Renal pelvis (tissue), 1 donor: ENCODE measurements at regions not wholly inside any gene's neighbourhood (a gene's known extent, or its start where the extent isn't known, plus 50 kb on each side); places are given as distances from the start of the nearest gene placed in this dataset.
"Not testable (repeated sequence)": the region's sequence is repeated elsewhere in the genome, so short reads cannot be mapped to it uniquely, and the experiment has no call there.

Experiments used
- DNase-seq: peaks from one replicate; pipeline ENCODE4 v3.0.0-alpha.2; 2013

DNA sequence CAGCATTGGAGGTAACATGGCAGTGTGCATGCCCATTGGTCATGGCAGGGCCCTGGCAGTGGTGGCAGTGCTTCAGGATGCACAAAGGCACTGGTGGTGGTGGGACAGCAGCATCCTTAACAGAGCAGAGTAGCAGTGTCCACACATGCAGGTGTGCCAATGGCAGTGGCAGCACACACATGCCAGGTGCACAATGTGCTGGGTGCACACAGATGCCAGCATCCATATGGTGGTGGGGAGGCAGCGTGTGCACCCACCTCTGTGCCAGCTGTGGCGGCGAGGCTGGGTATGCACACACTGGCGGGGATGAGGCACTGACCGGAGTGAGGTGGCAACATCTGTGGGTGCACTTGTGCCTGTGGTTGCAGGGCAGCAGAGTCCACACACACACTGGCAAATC, 150.6 kb downstream of the SI start:
- DNase-seq: no peak

DNA sequence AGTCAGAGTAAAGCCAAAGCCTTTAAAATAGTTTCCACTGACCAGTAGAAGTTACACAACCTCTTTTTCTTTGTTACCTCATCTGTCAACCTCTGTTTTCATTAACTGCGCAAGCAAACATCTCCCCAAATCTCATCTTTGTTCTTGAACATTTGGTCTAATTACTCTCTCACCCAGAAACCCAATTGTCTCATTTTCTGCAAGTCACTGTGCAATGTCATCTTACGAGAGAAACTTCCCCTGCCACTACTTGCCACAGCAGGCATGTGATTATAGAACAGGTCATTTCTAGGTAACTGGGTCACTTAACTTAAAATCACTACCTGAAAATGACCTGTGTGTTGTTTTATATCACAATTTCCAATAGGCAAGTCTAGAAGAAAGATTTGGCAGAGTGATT, 159.4 kb downstream of the SI start:
- no peak for DNase-seq

DNA sequence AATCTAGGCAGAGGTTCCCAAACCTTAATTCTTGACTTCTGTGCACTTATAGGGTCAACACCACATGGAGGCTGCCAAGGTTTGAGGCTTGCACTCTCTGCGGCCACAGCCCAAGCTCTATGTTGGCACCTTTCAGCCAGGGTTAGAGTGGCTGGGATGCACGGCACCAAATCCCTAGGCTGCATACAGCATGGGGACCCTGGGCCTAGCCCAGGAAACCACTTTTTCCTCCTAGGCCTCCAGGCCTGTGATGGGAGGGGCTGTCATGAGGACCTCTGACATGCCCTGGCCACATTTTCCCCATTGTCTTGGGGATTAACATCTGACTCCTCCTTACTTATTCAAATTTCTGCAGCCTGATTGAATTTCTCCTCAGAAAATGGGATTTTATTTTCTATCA, 165.4 kb downstream of the SI start:
- no peak for DNase-seq

DNA sequence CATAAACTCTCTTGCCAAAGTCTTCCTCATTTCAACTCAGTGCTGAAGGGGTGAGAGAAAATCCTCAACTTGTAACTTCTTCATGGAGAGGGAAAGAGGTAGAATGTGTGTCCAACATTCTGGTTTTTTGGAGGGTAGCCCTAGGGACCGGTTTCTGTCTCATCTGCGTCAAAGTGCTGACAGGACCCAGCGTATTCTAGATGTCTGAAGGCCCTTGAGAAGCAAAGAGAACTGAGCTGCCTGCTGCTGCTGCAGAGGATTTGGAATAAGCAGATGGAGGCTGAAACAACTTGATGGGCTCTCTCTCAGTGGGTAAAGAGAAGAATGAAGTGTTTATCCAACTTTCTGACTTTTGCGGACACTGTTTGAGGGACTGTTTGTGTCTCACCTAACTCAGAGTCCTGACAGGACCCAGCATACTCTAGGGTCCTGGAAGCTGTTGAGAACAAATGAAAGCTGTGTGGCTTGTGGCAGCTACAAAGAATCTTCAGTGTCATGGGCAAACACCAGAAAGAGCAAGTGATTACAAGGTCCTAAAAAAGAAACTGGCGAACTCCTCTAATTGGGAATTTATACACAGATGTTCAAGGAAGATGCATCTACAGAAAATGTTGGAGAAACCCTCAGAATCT, 174.4 kb downstream of the SI start:
- DNase-seq: no peak

DNA sequence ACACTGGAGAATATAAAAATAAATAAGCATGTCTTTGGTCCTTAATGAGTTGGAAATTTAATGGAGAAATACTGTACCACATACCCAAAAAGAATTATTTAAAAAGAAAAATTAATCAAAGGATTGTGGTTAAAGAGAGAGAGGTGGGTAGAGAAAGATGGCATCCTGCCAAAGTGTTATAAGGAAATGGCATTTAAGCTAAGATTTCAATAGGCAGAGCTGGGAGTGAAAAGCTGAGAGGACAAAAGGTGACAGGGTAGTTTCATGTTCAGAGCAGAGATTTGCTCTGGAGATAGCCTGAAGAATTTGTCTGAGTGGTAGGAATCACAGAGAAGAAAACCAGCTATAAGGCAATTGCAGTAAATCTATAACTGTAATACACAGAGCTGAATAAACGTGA, 181.0 kb downstream of the SI start:
- DNase-seq: peak; percentile 2

DNA sequence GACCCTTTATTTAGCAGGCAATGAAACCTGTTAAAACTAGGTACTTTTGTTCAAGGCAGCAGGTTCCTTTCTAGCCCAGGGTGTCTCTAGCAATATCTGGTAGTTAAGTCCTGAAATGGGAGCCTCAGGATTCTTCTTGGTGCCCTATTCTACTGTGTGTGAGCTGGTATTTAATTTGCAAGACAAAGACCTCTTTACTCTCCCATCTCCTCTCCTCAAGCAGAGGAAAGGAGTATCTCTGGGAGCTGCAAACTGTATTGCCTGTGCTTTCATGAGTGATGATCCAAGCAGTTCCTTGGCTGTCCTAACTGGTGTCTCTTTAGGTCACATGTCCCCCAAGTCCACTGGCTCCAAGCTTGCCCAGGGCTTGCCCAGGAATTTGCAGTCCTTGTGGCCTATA, 188.2 kb downstream of the SI start:
- DNase-seq: no peak

DNA sequence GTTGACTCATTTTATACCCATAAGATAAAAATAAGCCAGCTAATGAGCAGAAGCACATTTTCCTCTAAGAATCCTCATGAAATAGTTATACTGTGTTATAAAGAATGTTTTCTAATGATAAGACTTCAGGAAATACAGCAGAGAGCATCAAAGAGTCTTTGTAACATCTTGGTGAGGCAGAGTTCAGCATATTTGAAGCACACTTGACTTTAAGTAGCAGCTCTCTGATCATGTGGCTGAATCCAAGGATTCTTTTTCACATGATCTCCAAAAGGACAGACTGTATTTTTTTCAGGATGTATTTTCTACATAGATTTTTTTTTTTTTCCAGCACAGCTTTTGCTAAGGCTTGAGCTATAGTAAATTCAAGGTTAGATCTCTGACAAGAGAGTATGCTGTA, 195.1 kb downstream of the SI start:
- DNase-seq: no peak

DNA sequence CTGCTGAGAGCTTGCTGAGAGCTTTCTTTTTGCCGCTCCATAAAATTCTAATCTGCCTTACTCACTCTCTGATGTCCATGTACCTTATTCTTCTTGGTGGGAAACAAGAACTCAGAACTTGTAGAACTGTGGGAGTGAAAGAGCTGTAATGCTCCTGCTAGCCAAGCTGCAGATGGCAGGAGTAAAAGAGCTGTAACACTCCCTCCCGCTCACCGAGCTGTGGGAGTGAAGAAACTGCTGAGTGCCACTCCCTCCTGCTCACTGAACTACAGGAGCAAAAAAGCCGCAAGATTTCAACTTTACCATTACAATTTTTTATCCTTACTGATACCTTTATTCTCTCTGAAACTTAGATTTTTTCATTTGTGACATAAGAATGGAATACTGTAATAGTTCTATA, 199.1 kb downstream of the SI start:
- DNase-seq: peak; percentile 26

DNA sequence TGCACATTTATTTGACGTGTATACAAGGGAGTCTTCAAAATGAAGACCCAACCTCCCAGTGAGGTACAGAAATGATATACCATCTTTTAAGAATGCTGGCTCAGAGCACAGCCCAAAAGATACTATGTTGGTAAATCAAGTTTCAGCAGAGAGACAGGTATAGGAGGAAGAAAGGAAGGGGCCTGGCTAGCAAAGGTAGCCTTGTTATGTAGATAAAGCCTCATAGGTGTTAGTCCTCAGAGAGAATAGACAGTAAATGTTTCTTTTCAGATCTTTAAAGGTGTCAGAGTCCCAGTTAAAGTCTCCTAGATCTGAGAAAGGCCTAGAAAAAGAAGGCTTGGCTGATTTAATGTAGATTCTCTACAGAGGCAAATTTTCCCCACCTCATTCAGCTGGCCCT, 213.8 kb downstream of the SI start:
- DNase-seq: no peak

DNA sequence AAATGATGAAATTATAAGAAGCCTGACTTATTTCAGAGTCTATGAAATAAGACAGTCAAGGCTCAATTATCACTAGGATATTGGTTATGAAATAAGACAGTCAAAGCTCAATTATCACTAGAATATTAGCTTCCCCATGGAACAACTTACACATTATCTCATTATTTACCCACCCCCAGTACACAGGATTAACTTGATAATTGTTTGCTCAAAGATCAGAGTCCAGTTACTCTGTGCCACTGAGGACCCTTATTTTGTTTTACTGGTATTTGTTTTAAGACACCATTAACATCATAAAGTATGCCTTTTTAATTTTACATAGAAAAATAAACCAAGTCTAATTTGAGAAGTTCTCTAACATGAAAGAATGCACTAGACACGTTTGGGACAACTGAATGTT, 225.4 kb downstream of the SI start:
- no peak for DNase-seq

DNA sequence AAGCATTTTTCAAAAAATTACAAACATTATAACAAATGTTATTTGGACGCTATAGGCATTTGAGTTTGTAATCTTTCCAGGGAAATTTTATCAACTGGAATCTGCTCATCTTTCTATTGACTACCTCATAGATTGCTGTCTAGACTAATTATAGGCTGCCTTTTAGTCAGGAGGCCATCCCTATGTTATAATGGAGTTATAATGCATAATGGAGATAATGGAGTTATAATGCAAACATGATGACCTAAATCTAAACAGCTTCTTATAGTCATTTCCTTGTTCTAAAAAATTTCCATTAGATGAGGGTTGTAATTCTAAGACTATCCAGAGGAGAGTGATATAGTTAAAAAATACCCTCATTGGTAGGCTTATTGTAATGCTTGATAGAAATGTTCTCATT, 226.4 kb downstream of the SI start:
- DNase-seq: no peak

DNA sequence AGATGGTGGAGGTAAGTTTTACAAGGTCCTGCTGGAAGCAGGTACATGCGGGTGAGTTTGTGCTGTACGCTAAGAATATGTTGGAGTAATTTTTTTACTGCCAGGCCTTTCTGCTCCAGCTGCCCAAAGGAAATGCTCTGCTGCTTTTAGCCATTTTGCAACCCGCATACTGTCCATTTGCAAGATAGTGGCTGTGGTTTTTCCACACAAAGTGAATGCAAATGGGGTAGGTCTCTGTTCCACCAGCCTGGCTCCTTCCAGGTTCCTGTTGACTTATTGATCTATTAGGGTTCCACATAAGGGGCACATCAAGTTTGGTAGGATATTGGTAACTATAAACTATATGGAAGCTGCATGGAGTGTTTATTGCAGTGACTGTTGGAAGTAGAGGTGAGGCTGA, 227.1 kb downstream of the SI start:
- DNase-seq: no peak

DNA sequence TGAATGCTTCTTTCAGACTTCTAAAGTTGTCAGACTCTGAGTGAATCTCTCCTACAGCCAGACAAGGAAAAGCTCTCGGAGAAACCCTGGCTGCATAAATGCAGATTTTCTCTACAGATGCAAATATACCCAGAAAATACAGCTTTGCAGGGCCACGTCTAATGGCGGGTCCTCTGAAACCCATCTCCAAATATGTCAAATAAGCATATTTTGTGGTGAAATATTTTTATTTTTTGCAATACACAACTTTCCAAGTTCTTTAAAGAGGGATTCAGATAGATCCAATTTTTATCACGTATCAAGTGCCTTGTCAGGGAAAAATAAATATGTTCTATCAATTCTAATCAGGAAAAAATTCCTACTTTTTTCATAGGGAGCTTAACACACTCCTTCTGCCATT, 229.4 kb downstream of the SI start:
- DNase-seq: no peak

DNA sequence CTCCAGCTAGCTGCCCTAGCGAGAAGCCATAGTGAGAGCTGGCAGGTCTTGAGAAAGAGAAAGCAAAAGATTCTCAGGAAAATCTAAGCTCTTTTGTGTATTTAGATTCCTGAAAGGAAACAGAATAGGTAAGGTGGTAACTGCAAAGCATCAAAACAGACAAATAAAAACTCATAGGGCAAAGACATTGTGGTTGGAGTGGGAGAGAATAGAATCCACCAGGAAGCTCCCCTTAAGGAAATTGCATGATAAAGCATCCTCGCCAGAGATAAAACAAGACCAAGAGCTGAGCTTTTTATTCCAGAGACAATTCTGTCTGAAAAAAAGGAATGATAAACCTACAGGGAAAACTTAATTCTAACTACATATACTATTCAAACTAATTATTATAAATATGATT, 232.6 kb downstream of the SI start:
- DNase-seq: no peak

DNA sequence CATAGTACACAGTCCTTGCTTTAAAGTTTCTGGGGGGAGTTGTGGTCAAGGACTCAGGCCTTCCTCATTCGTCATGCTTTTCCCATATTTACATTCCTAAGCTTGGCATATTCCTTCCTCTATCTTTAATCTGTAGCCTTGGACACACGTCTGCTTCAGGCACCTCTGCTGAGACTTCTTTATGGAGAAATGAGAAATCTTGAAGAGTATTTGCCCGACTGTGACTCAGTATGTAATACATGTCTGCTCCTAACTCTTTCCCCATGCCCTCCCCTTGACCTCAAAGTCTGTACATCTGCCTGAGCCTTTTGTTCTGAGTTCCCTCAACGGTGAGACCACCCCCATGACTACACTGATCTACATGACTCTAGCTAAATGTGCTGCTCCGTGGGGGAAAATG, 246.1 kb downstream of the SI start:
- DNase-seq: no peak

DNA sequence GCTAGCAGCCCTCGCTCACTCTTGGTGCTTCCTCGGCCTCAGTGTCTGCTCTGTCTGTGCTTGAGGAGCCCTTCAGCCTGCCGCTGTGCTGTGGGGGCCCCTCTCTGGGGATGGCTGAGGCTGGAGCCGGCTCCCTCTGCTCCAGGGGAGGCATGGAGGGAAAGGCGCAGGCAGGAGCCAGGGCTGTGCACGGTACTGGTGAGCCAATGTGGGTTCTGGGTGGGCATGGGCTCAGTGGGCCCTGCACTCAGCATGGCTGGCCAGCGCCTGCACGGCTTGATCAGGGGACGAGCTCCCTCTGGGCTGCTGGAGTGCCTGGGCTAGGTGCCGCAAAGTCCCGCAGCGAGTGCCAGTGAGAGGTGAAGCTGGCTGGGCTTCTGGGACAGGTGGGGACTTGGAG, 260.0 kb downstream of the SI start:
- no peak for DNase-seq

DNA sequence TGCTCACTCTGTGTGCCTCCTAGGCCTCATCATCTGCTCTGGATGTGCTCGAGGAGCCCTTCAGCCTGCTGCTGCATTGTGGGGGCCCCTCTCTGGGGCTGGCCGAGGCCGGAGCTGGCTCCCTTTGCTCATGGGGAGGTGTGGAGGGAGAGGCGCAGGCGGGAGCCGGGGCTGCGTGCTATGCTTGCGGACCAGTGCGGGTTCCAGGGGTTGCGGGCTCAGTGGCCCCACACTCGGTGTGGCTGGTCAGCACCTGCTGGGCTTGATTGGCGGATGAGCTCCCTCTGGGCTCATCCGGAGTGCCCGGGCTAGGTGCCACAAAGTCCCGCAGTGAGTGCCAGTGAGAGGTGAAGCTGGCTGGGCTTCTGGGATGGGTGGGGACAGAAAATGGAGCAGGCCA, 264.2 kb downstream of the SI start:
- DNase-seq: no peak

DNA sequence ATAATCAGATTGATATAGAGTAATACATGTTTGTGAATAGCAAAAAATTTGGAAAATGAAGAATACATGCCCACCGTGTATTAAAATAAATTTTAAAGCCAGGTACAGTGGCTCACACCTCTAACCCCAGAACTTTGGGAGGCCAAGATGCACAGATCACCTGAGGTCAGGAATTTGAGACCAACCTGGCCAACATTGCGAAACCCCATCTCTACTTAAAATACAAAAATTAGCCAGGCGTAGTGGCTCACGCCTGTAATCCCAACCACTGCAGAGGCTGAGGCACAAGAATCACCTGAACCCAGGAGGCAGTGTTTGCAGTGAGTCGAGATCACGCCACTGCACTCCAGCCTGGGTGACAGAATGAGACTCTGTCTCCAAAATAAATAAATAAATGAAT, 266.3 kb downstream of the SI start:
- no peak for DNase-seq

DNA sequence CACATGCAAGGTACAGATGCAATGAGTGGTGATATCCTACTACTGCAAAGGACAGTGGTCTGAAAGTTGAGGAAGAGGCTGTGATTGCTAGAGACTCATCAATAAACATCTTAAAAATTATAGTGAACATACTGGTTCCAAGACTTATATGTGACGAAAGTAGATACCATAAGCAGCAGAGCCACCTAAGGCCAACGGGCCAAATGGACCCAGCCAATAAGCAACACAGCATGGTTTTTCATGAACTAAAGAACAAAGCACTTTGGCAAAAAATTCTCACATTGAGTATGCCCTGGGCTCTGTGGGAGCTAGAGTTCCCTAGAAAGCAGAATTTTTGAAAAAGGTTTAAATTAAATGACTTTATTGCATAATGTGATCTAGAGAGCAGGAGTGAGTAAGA, 272.1 kb downstream of the SI start:
- DNase-seq: no peak

DNA sequence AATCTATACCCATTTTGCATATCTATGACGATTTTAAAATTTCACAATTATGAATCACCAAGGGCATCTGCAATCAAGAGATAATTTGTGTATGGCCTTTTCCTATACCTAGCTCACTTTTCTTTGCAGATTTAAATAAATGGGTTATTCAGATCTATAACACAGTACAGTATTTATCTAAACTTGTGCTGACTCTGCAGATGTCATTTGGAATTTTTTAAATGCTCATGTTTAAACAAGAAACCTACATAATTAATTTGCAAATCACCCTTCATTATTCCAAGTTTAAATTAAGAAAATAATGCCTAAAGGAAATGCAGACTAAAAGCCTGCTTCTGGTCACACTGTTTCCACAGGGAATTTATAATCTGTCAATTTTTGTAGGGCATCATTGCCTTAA, 284.2 kb downstream of the SI start:
- DNase-seq: no peak

DNA sequence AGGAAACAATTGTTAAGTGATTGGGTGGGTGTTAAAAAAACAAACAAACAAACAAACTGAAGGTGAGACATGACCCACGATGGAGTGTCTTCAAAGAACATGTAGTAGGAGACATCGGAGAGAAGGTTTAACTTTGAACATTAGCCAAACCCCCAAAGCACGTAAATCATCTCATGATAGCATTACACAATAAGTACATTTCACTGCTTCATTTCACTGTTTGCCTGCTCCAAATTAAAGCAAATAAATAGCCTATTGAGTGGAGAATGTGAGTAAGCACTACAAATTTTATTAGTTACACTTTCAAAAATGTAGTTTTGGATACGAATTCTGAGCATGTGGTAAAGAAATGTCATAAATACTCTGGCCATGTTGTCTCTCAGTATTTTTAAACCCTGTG, 287.0 kb downstream of the SI start:
- DNase-seq: no peak

DNA sequence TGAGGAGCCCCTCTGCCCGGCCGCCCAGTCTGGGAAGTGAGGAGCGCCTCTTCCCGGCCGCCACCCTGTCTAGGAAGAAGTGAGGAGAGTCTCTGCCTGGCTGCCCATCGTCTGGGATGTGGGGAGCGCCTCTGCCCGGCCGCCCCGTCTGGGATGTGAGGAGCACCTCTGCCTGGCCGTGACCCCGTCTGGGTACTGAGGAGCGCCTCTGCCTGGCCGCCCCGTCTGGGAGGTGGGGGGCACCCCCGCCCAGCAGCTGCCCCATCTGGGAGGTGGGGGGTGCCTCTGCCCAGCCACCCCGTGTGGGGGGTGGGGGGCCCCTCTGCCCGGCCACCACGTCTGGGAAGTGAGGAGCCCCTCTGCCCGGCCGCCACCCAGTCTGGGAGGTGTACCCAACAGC, 293.9 kb downstream of the SI start:
- DNase-seq: not testable (repeated sequence)

DNA sequence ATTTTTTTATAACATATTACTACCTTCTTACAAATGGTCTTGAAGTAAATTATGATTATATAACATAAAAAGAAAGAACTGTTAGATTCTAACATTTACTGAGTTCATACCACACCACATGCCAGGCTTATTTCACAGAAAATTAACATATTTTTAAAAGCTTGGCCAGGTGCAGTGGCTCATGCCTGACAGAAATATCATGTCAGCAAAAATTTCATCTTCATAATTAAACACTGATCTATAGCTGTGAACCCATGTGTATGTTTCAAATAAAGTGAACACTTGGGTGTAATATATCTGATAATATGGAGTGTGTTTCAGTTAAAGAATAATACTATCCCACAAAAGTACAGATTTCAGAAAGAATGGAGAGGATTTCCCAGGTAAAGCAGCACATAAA, 296.5 kb downstream of the SI start:
- DNase-seq: no peak

DNA sequence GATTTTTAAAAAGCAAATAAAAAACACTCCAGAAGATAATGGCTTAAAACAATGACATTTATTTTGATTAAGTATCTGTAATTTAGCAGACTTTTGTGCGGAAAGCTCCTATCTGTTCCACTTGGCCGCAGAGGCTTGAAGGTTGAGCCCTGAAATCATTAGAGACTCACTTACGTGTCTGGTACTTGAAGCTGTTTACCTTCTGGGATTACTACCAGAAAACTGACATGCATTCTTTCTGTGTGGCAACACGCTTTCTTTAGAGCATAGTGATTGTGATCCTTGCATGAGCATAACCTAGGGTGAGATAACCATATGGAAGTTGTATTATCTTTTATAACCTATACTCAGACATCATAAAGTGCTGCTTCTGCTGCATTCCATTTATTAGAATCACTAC, 298.5 kb downstream of the SI start:
- no peak for DNase-seq

DNA sequence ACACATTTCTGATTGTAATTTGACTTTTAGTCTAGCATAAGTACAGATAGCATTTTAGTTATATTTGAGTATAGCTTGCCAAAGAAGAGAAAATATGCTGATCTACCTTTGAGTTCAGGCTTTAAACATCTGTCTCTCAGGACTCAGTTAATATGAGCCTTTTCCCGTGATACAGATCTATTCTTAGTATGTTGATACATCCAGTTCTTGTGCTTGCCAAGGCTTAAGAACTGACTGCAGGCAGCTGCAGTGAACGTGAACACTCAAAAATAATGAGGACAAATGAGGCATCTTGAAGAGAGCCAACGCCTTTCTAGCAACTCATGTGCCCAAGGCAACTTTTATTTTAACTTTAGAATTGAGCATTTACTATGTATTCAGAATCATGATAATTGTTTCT, 325.5 kb downstream of the SI start:
- DNase-seq: no peak
